ENCODE measurements at regions not wholly inside any gene's neighbourhood (a gene's known extent, or its start where the extent isn't known, plus 50 kb on each side); places are given as distances from the start of the nearest gene placed in this dataset.

DNA sequence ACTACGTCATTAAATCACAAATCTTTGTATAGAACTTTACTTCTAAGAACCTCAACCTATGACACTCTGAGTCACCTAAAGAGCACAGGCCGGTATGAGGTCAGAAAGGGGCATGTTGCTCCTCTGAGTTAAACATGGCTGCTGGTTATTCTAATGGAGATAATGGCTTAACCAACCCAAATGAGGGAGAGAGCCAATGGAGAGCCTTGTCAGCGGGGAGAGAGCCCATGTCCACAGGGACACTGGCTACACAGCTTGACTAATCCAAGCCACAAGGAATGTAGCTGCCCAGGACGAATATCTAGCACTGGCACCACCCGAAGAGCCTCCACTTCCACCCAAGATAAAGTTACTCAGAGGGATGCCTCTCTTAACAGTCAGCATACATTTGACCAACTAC, 77.0 kb upstream of the STAC start:
- WGBS, 2 experiments (ENCODE audit: extremely low coverage in 1 of 2, insufficient coverage in 1 of 2, insufficient read length in 1 of 2, insufficient replicate concordance in 2 of 2, low coverage in 1 of 2, low lambda C conversion rate in 2 of 2, missing lambda C conversion rate in 1 of 2): 92% methylated on average over 5 of the region's 5 CpGs; no CpG with 5 or more reads in 1 of the 2 experiments

More for the DNA sequence above, 77.0 kb upstream of the STAC start:
- no peaks in the 10 kb centered on the region for H3K79me1 ChIP-seq (ENCODE audit: low read depth, low read length)
- H3K4me3 ChIP-seq (ENCODE audit: extremely low read depth in 1 of 4, insufficient read depth in 2 of 4, low read depth in 3 of 4, low read length in 4 of 4): no peak overlapping the region
- H3K9ac ChIP-seq (replicated peaks in 1 of 4; ENCODE audit: extremely low read depth in 1 of 4, low read depth in 3 of 4, low read length in 3 of 4): no peak overlapping the region
- H3K56ac ChIP-seq (replicated peaks; ENCODE audit: insufficient read length, low read depth, low read length): no peak overlapping the region
- no peak overlapping the region for H3K18ac ChIP-seq (ENCODE audit: extremely low read depth, low read length)
- no peak for DNase-seq (ENCODE audit: low read depth in 1 of 2, low spot score in 2 of 2)
- no peak overlapping the region for H3K23ac ChIP-seq (ENCODE audit: insufficient read length)
- H3K27me3 ChIP-seq (replicated peaks in 1 of 4; ENCODE audit: control insufficient read depth in 3 of 4, extremely low read depth in 1 of 4, insufficient read depth in 3 of 4, low read length in 3 of 4): no peaks in the 10 kb centered on the region
- CTCF ChIA-PET (ENCODE audit: partially characterized antibody): interaction anchor here (0.6 kb wide), 1 partner anchor 589 kb away, joined by 4 read pairs; no protein-coding TSS in a partner anchor
- H3K79me2 ChIP-seq (ENCODE audit: control insufficient read depth in 1 of 2, insufficient read depth in 2 of 2, low read length in 2 of 2): no peaks in the 10 kb centered on the region
- no peaks in the 10 kb centered on the region for H3K9me3 ChIP-seq (ENCODE audit: insufficient read depth in 2 of 2, low read depth in 1 of 2, low read length in 1 of 2)
- no peak overlapping the region for H2BK12ac ChIP-seq (ENCODE audit: low read depth, low read length)
- no peak overlapping the region for H3K14ac ChIP-seq (ENCODE audit: insufficient read length)
- no peak overlapping the region for H4K91ac ChIP-seq (replicated peaks; ENCODE audit: insufficient read length, low read length)
- no peak for FAIRE-seq
- H2BK15ac ChIP-seq (ENCODE audit: low read length): no peak overlapping the region
- H3K27ac ChIP-seq (ENCODE audit: low read depth, low read length): no peak overlapping the region
- H3K23me2 ChIP-seq (ENCODE audit: low read depth, low read length): no peaks in the 10 kb centered on the region
- TF ChIP-seq POU5F1 (IDR thresholded peaks at IDR 0.05; ENCODE audit: low read depth, low read length) (no peak), JUN (IDR thresholded peaks at IDR 0.05; ENCODE audit: low read depth, low read length) (no peak)
- no peak overlapping the region for H4K8ac ChIP-seq (ENCODE audit: extremely low read depth, insufficient read depth, low read length)
- no peak overlapping the region for H2AK5ac ChIP-seq (ENCODE audit: low read depth, low read length)
- H3K4me2 ChIP-seq (ENCODE audit: insufficient read depth in 1 of 2, low read depth in 2 of 2, low read length in 2 of 2): no peak overlapping the region
- no peaks in the 10 kb centered on the region for H4K20me1 ChIP-seq (replicated peaks in 1 of 2; ENCODE audit: control insufficient read depth in 1 of 2, insufficient read depth in 2 of 2, low read length in 2 of 2)
- no peak overlapping the region for H2AFZ ChIP-seq (ENCODE audit: low read length)
- 0 out of 7 replicates have a peak, but pooled peaks cover 0 to 2% (median 0%) of the 10 kb centered on the region in 4 experiments for H3K4me1 ChIP-seq (replicated peaks in 1 of 4; ENCODE audit: control insufficient read depth in 3 of 4, insufficient read depth in 4 of 4, low read length in 3 of 4)
- no peak overlapping the region for H4K5ac ChIP-seq (ENCODE audit: insufficient read length, low read depth, low read length)
- no peaks in the 10 kb centered on the region for H3K36me3 ChIP-seq (ENCODE audit: control insufficient read depth in 2 of 4, insufficient read depth in 4 of 4, low read length in 3 of 4)
- H3K4ac ChIP-seq (replicated peaks; ENCODE audit: insufficient read length, low read depth, low read length): no peak overlapping the region
- H2BK20ac ChIP-seq (ENCODE audit: low read length): no peak overlapping the region
- no peak overlapping the region for H2BK120ac ChIP-seq (replicated peaks; ENCODE audit: low read depth, low read length)
- POLR2A ChIA-PET (ENCODE audit: partially characterized antibody): no interaction called here
- no peak overlapping the region for H2BK5ac ChIP-seq (ENCODE audit: low read depth, low read length)

Measured in H1 (cell line).